Left renal cortex interstitium (tissue), 4 donors: ENCODE measurements at regions not wholly inside any gene's neighbourhood (a gene's known extent, or its start where the extent isn't known, plus 50 kb on each side); places are given as distances from the start of the nearest gene placed in this dataset.
A peak's percentile ranks its signal among the peaks of the same experiment; 100 is the strongest.
"Not testable (repeated sequence)": the region's sequence is repeated elsewhere in the genome, so short reads cannot be mapped to it uniquely, and the experiment has no call there.

Source experiments
- DNase-seq, 4 donors: peaks; one replicate each; pipeline ENCODE4 v3.0.0-alpha.2; 2013; ENCODE audit warnings: low read depth in 4 of 4, low spot score in 2 of 4, missing footprints in 1 of 4

DNA sequence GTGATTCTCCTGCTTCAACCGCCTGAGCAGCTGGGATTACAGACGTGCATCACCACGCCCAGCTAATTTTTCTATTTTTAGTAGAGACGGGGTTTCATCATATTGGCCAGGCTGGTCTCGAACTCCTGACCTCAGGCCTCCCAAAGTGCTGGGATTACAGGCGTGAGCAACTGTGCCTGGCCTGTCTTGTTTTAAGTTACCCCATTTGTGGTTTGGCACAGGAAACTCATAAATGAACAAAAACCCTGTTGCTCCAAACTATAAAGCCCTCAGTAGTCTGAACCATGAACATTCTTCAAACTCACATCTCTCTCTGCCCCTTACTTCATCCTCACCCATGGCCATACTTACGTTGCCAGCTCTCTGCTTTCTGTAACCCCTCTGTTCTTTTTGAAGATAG lies 61.7 kb downstream of the RHOU start:
- not testable (repeated sequence) for DNase-seq

- DNase-seq, result no peak
Observed at GRCh38 chr1:228798035-228798434, 62.8 kb downstream of the RHOU start.

GRCh38 chr1:228798548-228798947 lies 63.3 kb downstream of the RHOU start:
- DNase-seq, result no peak

- DNase-seq, result no peak
Observed at GRCh38 chr1:228799924-228800323, 64.6 kb downstream of the RHOU start.

DNA sequence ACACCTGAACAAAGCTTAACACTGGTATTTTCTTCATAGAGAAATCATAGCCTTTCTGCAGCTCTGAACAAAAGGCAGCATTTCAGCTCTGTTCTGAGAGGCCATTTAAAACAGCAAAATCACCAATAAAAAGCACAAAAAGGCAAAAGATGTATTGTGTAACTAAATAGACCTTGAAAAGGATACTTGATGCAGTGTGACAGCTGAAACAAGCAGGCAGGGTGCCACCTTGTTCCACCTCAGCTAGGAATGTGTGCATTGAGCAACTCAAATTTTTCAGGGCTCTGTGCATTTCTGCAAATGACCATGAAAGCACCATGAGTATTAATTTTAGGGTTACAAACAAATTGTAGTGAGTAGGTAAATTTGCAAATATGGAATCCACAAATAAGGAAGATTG lies 65.8 kb downstream of the RHOU start:
- no peak for DNase-seq

- DNase-seq, result no peak
Observed at GRCh38 chr1:228802386-228803220, 67.3 kb downstream of the RHOU start.

DNA sequence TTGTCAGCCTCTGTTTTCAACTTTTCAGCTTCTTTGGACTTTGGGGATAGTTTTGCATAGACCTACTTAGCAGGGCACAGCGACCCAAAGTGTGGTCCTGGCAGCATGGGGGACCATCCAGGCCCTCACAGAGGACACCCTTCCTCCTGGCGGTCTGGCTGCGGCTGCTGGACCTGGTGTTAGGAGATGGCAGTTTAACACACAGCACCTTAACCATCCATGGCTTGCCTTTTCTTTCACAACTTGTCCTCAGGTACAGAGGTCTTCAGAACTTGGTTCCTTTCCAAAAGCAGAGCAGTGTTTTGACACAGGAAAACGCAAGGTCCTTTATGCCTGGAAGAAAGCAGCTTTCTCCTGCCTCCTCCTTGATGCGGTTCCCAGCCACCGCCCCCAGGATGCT lies 68.1 kb downstream of the RHOU start:
- DNase-seq, result no peak

DNA sequence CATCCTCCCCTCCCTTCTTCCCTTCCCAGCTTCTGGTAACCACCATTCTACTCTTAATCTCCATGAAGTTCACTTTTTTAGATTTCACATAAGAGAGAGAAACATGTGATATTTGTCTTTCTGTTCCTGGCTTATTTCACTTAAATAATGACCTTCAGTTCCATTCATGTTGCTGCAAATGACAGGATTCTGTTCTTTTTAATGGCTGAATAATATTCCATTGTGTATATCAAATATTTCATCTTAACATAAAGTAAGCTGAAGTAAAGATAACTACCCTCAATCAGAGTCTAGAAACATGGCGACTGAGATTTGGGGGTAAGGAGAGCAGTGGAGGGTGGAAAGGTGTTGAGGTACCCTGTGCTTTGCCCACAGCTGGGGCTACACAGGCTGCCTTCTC lies 68.9 kb downstream of the RHOU start:
- no peak for DNase-seq

DNA sequence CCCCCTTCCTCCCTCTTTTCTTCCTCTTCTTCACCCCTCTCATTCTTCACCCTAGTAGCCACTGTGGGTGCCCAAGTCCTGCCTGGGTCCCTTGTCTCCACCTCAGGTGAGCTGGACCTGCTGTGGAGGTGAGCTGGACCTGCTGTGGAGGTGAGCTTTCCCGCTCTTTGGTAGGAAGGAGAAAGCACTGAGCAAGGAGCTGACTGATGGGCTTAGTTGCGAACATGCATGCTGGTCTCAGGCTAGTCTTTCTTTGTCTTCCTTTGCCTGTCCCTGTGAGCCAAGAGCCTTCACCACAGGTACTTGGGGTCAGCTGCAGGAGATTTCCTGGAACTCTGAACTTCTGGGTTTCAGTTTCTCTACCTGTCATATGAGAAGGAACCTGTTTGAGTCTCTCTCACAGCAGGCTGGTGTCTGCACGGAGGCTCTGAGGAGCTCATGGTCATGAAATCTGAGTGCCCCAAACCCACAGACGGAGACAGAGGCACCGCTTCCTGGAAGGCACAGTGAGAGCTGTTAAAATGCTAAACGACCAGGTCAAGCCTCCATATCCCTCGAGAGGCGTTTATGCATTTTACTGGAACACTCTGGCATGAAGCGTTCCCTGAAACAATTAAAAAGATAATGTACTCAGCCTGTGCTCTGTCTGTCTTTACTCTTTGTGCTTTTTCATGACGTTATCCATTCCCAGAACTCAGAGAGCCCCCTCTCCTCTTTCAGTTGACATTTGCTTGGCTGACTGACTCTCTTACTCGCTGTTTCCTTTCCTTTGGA lies 69.5 kb downstream of the RHOU start:
- peak in 1 of 4 donors; percentile 66 for DNase-seq

GRCh38 chr1:228807904-228808605 lies 72.8 kb downstream of the RHOU start:
- no peak for DNase-seq

DNA sequence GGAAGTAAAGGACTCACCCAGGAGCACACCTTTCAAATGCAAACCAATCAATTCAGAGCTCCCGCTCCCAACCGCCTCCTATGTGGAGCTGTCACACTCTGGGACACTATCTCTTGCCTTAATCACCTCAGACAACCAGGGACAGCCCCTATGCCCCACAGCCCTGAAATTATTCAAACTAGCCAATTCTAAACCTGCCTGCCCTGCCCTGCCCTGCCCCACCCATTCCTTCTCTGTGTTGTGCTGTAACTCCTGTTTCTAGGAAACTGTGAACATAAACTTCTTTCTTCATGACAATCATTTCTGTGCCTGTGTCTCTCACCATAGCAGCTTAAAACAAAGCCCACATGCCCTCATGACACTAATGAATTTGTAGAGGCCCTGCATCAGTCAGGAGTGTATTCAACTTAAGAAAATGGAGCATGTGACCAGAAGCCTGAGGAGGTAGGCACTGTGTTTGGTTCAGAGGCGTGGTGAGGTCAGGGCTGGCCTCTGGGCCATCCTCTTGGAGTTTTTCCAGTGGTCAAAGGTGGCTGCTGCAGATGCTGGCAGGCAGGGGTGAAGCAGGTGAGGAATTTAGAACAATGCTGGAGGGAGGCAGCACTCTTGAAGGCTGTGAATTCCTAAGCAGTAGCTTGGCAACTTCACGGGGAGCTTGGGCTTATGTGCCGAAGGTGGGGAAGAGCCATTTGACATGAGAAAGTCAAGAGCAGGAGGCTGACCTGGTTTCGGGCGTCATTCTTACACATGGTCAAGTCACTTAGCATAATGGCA lies 74.5 kb downstream of the RHOU start:
- DNase-seq, result no peak

DNA sequence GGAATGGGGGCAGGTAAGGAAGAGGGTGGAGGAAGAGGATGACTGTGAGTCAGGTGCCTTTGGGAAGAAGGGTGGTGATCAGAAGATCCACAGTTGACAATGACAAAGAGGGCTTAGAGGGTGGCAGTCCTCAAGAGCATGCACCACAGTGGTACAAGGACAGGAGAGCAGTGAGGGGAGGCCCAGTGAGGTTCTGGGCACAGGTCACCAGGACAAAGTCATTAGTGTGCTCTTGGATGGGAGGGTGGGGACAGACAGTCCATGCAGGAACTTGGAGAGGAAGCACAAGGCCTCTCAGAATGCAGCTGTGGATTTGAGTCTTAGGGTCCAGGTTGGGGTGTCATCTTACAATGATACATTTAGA lies 75.1 kb downstream of the RHOU start:
- no peak for DNase-seq

DNA sequence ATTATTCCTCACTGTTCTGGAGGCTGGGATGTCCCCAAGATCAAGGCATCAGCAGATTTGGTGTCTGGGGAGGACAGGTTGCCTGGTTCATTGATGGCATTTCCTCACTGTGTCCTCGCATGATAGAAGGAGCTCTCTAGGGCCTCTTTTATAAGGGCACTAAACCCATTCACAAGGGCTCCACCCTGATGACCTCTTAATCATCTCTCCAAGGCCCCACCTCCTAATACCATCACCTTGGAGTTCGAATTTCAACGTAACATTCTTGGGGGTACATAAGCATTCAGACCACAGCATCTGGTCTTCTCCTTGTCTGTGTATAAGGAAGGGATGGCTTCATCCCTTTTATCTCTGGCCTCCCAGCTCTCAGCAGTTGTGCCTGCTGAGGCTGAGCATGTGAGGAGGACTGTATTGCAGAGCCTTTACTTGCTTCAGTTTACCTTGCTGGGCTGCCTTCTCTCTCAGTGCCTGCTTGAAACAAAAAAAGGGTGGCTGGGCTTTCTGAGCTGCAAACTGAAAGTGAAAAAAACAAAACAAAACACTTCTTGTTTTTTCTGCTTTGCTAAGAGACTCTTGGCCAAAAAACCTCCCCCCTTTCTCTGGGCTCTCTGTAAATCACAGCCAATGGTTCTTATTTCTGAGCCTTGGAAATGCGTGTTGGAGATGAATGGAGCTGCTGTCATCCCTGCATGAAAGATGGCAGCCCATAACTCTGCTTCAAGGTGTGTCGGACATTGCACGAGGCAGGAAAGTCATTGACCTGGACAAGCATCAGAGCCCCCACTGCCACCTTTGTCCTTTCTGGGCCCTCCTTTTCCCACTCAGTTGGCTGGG lies 75.8 kb downstream of the RHOU start:
- no peak for DNase-seq

GRCh38 chr1:228811712-228812305 lies 76.5 kb downstream of the RHOU start:
- DNase-seq, result no peak

- no peak for DNase-seq
Observed at GRCh38 chr1:228812961-228813360, 77.7 kb downstream of the RHOU start.

DNA sequence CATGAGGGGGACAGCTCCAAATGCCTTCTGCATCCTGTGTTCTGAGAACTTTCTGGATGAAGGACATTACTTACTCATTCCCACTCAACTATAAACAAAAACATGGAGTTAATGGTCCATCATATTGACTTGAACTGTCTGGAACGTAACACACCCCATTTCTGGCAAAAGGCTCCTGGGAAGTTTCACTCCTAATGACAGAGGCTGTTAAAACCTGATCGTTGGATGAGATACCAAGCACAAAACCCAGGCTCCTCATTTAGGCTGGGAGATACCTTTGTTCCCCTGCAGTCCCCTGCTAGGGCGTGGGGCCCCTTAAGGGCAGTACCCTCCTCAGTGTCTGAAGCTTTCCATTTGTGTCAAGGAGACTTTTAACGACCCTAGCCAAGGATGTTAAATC lies 78.9 kb downstream of the RHOU start:
- DNase-seq, result no peak

DNA sequence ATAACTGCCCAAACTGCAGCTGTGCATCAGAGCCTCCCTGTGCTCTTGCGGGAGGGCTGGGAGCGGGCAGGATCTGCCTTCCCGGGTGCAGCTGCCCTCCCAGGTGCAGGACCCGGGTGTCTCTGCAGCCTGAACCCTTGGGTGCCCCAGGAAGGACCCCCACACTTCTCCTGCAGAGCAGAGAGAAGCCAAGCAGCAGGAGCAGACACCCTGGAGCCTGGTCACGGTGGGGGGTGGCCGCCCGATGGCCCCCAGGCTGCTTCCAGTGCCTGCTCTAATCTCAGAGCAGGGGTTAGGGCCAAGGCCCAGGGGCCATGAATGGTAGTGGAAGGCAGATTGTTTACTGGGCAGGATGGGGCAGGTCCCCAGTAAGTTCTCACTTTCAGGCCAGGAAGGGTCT lies 83.0 kb downstream of the RHOU start:
- no peak for DNase-seq

- DNase-seq, result no peak
Observed at GRCh38 chr1:228818928-228819630, 83.8 kb downstream of the RHOU start.

DNA sequence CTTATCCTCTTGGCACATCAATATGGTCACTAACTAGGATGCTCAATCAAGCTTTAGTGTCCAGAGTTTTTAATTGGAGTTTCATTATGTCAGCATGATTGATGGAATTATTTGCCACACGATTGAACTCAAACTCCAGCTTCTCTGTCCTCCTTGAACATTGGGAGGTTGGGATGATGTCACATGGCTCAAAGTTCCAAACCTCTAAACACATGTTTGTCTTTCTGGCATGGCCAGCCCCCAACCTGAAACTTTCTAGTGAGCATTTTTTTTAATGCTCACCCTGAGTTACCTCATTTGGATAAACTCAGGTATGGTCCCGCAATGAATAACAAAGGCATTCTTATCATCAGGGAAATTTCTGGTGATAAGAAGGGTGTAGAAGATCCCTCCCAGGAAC lies 86.0 kb downstream of the RHOU start:
- DNase-seq, result no peak
